Endothelial cell of umbilical vein (primary cell): ENCODE measurements at regions not wholly inside any gene's neighbourhood (a gene's known extent, or its start where the extent isn't known, plus 50 kb on each side); places are given as distances from the start of the nearest gene placed in this dataset.

Experiments used
- BruUV-seq: library from RNA; stranded (reverse); fragments of 400-500 nt; replicated peaks from 2 replicates; lab custom pipeline; 2021; lab: Mats Ljungman, UMichigan
- CTCF ChIA-PET: fragments of 300-600, 350-600 bp; sonication (Branson Sonifier 250); formaldehyde crosslinking; loops from one replicate; lab custom pipeline; 2021; ENCODE audit warnings: antibody characterized with exemption, inconsistent platforms; lab: Charles Lee
- POLR2A ChIA-PET: fragments of 300-600, 350-600 bp; sonication (Branson Sonifier 250); formaldehyde crosslinking; loops from one replicate; lab custom pipeline; 2021; ENCODE audit warnings: antibody characterized with exemption, inconsistent platforms; lab: Charles Lee
- DNase-seq: peaks from one replicate; pipeline ENCODE4 v3.0.0-alpha.2; 2011; ENCODE audit warnings: low read depth, low spot score
- FAIRE-seq: peaks from 2 replicates; lab custom pipeline; 2011; peaks lifted over from hg19 to GRCh38; lab: Jason Lieb, UNC
- H2AFZ ChIP-seq: 2 replicates; pipeline ENCODE4 v1.6.0; 2012; ENCODE audit warnings: low read depth, low read length, control low read depth, inconsistent platforms
- H3K27ac ChIP-seq: 2 replicates; pipeline ENCODE4 v1.5.1; 2011; ENCODE audit warnings: low read depth, mild to moderate bottlenecking, control low read depth, low read length, moderate library complexity; ENCODE audit not compliant: insufficient read depth
- H3K27me3 ChIP-seq, 2 experiments: 2 replicates each; pipeline versions ENCODE4 v1.6.0 to v1.6.1; 2011; ENCODE audit warnings: low read length in 2 of 2, mixed read lengths in 1 of 2; ENCODE audit not compliant: control insufficient read depth in 2 of 2, insufficient read depth in 2 of 2
- H3K36me3 ChIP-seq, 2 experiments: 2 replicates in 1 of 2; 3 replicates in 1 of 2; pipeline ENCODE4 v1.5.1; 2011; ENCODE audit warnings: low read length in 2 of 2, mild to moderate bottlenecking in 1 of 2, moderate library complexity in 1 of 2; ENCODE audit not compliant: control insufficient read depth in 2 of 2, insufficient read depth in 2 of 2; ENCODE audit errors: extremely low read depth in 1 of 2
- H3K4me1 ChIP-seq: 3 replicates; pipeline ENCODE4 v1.5.1; 2011; ENCODE audit warnings: mild to moderate bottlenecking, low read length; ENCODE audit not compliant: control insufficient read depth, insufficient read depth; ENCODE audit errors: extremely low read depth
- H3K4me2 ChIP-seq: 2 replicates; pipeline ENCODE4 v1.6.1; 2011; ENCODE audit warnings: low read length, control low read depth, mixed read lengths; ENCODE audit not compliant: insufficient read depth
- H3K4me3 ChIP-seq, 3 experiments: fragments of 200-600 bp in 1 of 3; sonication (generic), shearing (Covaris generic) in 1 of 3; replicated peaks in 1 of 3; 2 replicates each; pipeline ENCODE4 v1.5.1; 2011 to 2016; ENCODE audit warnings: control low read depth in 3 of 3, low read length in 3 of 3, mild to moderate bottlenecking in 2 of 3, inconsistent platforms in 1 of 3, low read depth in 1 of 3, moderate library complexity in 1 of 3; ENCODE audit not compliant: insufficient read depth in 1 of 3
- H3K79me2 ChIP-seq: 2 replicates; pipeline ENCODE4 v1.6.0; 2012; ENCODE audit warnings: low read length, inconsistent platforms; ENCODE audit not compliant: control insufficient read depth, insufficient read depth
- H3K9ac ChIP-seq: replicated peaks from 2 replicates; pipeline ENCODE3; 2011; ENCODE audit warnings: low read length, control low read depth; ENCODE audit not compliant: insufficient read depth; ENCODE audit errors: extremely low read depth
- H3K9me1 ChIP-seq: replicated peaks from 3 replicates; pipeline ENCODE4 v1.6.0; 2011; ENCODE audit warnings: mild to moderate bottlenecking, low read length; ENCODE audit not compliant: control insufficient read depth, insufficient read depth; ENCODE audit errors: extremely low read depth
- H3K9me3 ChIP-seq: replicated peaks from 2 replicates; pipeline ENCODE4 v1.5.1; 2012; ENCODE audit warnings: low read length, inconsistent platforms; ENCODE audit not compliant: control insufficient read depth, insufficient read depth
- H4K20me1 ChIP-seq: replicated peaks from 2 replicates; pipeline ENCODE3; 2011; ENCODE audit warnings: mild to moderate bottlenecking, low read length; ENCODE audit not compliant: control insufficient read depth, insufficient read depth; ENCODE audit errors: extremely low read depth
- FOS ChIP-seq: IDR thresholded peaks from 2 replicates; pipeline ENCODE4 v1.6.1; 2011; ENCODE audit warnings: mild to moderate bottlenecking, low read length, moderate library complexity, borderline replicate concordance; ENCODE audit not compliant: insufficient read depth
- GATA2 ChIP-seq: IDR thresholded peaks from 2 replicates; pipeline ENCODE4 v1.7.0; 2011; ENCODE audit warnings: low read depth, mild to moderate bottlenecking, moderate library complexity, mixed read lengths, low read length; ENCODE audit not compliant: insufficient read length, insufficient read depth
- JUN ChIP-seq: IDR thresholded peaks from 2 replicates; pipeline ENCODE4 v1.6.1; 2011; ENCODE audit warnings: borderline replicate concordance, low read depth; ENCODE audit not compliant: insufficient read length, insufficient read depth
- MYC ChIP-seq: IDR thresholded peaks from one replicate; pipeline ENCODE4 v1.6.1; 2011; ENCODE audit warnings: mild to moderate bottlenecking, low read depth, low read length
- POLR2A ChIP-seq: IDR thresholded peaks from 2 replicates; pipeline ENCODE4 v1.6.1; 2012; ENCODE audit warnings: low read depth, mild to moderate bottlenecking, control low read depth, low read length
- dilution Hi-C: fragments of 300-500 bp; cut with MboI; formaldehyde crosslinking; loops from one replicate; pipeline ENCODE4 v1.15.0; 2019; ENCODE audit warnings: low sequenced_read_pairs; ENCODE audit not compliant: extremely low pct_ligation_motif_present
- intact Hi-C: fragments of 100-400 bp; cut with micrococcal nuclease; formaldehyde crosslinking; loops from one replicate; pipeline ENCODE4 v1.10.0; 2022
- TF ChIP-seq, protein P1 (sequence below): IDR thresholded peaks from 2 replicates; pipeline ENCODE4 v1.6.1; 2011; ENCODE audit not compliant: insufficient read depth, insufficient read length
- TF ChIP-seq, protein P2 (sequence below), 2 donors: IDR thresholded peaks; 1 replicate in 1 of 2; 2 replicates in 1 of 2; pipeline ENCODE4 v1.5.1; 2011; ENCODE audit warnings: low read length in 2 of 2, mild to moderate bottlenecking in 2 of 2, moderate library complexity in 2 of 2, control low read depth in 1 of 2, inconsistent platforms in 1 of 2, low read depth in 1 of 2; ENCODE audit not compliant: insufficient read depth in 1 of 2; ENCODE audit errors: extremely low read depth in 1 of 2

DNA sequence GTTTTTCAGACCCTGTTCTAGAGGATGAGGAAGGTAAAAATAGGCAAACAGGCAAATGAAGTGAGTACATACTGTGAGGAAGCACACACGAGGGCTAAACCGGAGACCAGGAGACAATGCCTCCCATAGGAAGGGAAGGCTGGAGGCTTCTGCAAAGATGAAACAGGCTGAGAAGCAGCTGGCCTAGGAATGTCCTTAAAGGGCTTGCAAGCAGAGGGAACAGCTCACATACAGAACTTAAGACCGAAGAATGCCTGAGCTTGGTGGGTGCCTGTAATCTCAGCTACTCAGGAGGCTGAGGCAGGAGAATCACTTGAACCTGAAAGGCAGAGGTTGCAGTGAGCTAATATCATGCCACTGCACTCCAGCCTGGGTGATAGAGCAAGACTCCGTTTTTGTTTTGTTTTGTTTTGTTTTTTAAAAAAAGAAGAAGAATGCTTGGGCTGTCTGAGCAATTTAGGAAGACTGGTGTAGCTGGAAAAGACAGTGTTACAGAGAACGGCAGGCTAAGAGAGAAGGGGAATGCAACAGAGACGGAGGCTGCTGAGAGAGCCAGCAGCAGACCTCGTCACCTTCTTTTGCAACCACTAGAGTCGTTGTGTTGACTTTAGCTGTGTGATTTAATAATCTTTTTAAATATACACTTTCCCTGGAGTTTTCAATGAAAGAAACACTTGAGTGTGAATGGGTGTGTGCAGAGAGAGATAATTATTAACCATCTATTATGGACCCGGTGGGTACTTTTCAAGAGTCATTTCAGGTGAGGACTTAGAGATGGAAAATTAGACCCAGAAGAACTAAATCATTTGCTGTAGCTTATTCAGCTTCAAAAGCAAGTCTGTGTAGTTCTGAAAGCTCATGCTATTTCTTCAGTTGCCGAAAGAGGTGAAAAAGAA lies 232.8 kb downstream of the GALR1 start:
- no peaks in the 10 kb centered on the region for H3K79me2 ChIP-seq
- H3K9ac ChIP-seq: no peak overlapping the region
- H3K4me2 ChIP-seq: no peak overlapping the region
- no peak overlapping the region for H3K27ac ChIP-seq
- ChIA-PET CTCF (no interaction called here), POLR2A (no interaction called here)
- H4K20me1 ChIP-seq: no peaks in the 10 kb centered on the region
- FAIRE-seq (no peak), DNase-seq (no peak)
- intact Hi-C loops: no loop called here
- TF ChIP-seq JUN: no peak
- no peak for TF ChIP-seq MYC
- TF ChIP-seq FOS: no peak
- TF ChIP-seq, protein P1, sequence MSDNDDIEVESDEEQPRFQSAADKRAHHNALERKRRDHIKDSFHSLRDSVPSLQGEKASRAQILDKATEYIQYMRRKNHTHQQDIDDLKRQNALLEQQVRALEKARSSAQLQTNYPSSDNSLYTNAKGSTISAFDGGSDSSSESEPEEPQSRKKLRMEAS: no peak
- TF ChIP-seq, protein P2, sequence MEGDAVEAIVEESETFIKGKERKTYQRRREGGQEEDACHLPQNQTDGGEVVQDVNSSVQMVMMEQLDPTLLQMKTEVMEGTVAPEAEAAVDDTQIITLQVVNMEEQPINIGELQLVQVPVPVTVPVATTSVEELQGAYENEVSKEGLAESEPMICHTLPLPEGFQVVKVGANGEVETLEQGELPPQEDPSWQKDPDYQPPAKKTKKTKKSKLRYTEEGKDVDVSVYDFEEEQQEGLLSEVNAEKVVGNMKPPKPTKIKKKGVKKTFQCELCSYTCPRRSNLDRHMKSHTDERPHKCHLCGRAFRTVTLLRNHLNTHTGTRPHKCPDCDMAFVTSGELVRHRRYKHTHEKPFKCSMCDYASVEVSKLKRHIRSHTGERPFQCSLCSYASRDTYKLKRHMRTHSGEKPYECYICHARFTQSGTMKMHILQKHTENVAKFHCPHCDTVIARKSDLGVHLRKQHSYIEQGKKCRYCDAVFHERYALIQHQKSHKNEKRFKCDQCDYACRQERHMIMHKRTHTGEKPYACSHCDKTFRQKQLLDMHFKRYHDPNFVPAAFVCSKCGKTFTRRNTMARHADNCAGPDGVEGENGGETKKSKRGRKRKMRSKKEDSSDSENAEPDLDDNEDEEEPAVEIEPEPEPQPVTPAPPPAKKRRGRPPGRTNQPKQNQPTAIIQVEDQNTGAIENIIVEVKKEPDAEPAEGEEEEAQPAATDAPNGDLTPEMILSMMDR (IDR thresholded peaks at IDR 0.05; ENCODE audit: extremely low read depth in 1 of 2, insufficient read depth in 1 of 2, low read depth in 1 of 2, low read length in 2 of 2): no peak
- TF ChIP-seq POLR2A: no peak
- no peak for TF ChIP-seq GATA2
- H3K9me3 ChIP-seq: peaks cover 13% of the 10 kb centered on the region
- dilution Hi-C loops: no loop called here
- H3K9me1 ChIP-seq: no peaks in the 10 kb centered on the region
- BruUV-seq: no TSS peak
- H3K36me3 ChIP-seq: no peaks in the 10 kb centered on the region
- no peak overlapping the region for H3K4me3 ChIP-seq
- no peaks in the 10 kb centered on the region for H3K27me3 ChIP-seq
- H3K4me1 ChIP-seq: no peaks in the 10 kb centered on the region
- no peak overlapping the region for H2AFZ ChIP-seq
